IPS DF 4.7 (cell line): ENCODE measurements at regions not wholly inside any gene's neighbourhood (a gene's known extent, or its start where the extent isn't known, plus 50 kb on each side); places are given as distances from the start of the nearest gene placed in this dataset.
"Not testable (repeated sequence)": the region's sequence is repeated elsewhere in the genome, so short reads cannot be mapped to it uniquely, and the experiment has no call there.

ENCODE experiments used
- DNase-seq: peaks from one replicate; pipeline ENCODE4 v3.0.0-alpha.2; 2013; ENCODE audit warnings: low spot score; ENCODE audit errors: extremely low read depth

DNA sequence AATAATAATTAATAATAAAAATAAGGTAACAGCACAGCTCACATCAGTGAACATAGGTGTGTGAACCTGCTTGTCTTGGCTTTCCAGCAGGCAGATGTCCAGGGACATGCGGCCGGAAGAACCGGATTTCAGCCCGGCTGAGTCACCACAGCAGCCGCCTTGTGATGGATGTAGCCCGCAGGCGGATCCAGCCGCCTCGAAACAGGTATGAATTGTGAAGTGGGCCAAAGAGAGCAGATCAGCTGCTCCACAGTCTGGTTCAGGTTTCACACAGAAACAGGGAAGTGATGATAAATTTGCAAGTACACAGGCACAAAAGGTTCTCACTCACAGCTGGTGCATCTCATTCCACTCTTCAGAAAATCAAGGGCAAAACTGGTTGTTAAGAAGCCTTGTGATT lies 55.1 kb downstream of the ID4 start:
- DNase-seq, result no peak

GRCh38 chr6:19895866-19896692 lies 58.9 kb downstream of the ID4 start:
- DNase-seq, result no peak

- DNase-seq, result no peak
These were observed 59.5 kb downstream of the ID4 start for GRCh38 chr6:19896693-19897010.

DNA sequence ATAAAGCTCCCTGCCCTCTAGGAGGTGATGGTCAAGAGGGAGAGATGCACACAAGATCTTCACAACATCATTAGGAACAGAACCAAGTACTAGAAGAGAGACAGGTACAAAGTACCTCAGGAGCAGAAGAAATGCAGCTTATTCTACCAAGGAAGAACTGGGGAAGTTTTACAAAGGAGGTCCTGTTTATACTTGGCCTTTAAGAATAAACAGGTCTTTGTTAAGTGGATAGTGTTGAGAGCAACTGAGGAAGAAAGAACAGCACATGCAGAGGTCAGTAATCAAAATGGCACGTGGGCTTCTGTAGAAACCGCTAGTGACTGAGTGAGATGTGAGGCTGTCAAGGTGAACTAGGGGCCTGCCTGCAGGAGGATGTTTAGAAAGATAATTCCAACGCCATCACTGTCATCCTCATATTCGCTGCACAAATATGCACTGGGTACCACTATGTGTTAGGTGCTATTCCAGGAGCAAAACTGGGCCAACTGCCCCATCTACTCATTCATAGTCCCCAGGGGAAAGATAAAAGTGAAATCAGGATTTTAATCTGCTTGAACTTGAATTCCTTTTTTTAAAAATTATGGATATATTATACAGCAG lies 61.1 kb downstream of the ID4 start:
- DNase-seq, result no peak

GRCh38 chr6:19902201-19902600 lies 65.0 kb downstream of the ID4 start:
- no peak for DNase-seq

DNA sequence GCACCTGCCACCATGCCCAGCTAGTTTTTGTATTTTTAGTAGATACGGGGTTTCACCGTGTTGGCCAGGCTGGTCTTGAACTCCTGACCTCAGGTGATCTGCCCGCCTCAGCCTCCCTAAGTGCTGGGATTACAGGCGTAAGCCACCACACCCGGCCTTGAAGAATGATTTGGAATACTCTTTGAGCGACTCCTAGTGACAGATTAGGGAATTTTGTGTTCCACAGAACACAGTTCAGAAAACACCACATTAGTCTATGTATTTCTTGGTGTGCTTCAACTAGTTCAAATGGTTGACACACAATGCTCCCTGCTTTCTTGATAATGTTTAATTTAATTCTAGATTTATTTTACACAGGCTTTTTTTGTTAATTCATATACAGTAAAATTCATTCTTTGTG lies 67.2 kb downstream of the ID4 start:
- DNase-seq, result not testable (repeated sequence)

DNA sequence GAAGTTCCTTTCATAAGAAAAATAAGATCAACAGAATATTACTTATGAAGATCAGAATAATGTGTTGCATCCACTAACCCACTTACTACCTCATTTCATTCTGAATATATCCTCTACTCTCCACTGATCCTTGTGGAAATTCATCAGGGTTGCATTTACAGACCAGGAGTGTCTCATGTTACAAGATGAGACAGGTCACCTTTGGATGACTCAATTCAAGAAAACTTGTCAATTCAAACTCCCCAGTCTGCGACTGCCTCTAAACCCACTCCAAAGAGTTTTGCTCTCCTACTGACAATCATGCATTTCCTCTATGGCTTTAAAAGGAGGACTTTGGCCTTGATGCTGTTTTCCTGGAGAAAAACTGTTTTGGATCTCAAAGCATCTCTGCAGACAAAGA lies 68.4 kb downstream of the ID4 start:
- no peak for DNase-seq

DNA sequence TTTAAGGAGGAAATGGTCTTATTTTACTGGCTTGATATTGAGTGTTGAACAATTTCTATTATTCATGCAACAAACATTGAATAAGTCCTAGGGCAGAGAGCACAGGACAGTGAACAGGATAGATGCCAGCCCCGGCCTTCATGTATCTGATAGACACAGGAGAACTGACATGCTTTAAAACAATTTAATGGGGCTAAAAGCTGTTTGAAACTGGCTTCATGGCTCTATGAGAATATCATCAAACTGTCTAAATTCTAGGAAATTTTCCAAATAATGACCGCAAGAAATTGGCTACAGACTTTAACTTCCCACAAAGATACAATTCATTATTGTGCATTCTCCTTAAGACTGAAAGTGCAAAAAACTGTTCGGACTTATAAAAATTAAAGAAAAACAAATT lies 69.0 kb downstream of the ID4 start:
- no peak for DNase-seq

- no peak for DNase-seq
These were observed 74.1 kb downstream of the ID4 start for GRCh38 chr6:19911223-19911622.

DNA sequence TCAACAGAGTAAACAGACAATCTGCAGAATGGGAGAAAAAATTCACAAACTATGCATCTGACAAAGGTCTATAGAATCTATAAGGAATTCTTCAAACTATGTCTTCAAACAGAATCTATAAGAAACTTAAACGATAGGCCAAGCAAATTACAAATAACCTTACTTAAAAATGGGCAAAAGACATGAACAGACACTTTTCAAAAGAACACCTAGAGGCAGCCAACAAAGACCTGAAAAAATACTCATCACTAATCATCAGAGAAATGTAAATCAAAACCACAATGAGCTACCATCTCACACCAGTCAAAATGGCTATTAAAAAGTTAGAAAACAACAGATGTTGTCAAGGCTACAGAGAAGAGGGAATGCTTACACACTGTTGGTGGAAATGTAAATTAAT lies 81.3 kb downstream of the ID4 start:
- DNase-seq, result no peak

DNA sequence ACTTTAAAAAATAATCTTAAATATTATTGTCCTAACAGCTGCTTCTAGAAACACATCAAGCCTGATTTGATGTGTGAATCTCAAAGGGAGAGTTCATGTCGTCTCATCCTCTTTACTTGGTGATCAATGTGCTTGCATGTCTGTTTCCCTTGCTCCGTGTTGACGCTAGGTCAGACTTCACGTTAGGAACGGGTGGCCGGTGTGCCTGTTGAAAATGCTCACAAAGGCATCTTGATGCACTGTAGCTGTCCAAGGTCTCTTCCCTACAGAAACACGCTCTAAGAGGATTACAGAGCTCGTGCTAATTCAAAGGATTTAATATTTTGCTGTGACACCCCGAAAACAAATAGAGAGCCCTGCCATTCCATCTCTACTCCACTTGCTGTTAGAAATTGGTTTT lies 84.6 kb downstream of the ID4 start:
- DNase-seq, result no peak

DNA sequence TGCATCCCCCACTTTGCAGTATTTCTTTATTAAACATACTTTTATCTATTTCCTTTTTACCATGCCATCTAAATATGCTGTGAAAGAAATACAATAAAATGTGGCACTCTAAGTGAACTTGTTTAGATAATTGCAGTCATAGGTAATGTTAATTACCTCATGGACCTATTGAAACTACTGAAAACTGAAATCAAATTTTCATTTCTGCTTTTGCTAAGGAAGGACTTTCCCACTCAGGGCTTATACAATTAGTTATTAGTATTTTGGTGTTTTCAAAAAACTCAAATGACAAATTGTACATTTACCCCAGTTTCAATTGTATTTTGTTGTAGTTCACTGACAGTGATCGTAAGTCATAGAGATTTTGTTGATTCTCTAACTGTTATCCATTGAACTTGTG lies 88.4 kb downstream of the ID4 start:
- DNase-seq, result no peak

- DNase-seq, result no peak
These were observed 91.3 kb downstream of the ID4 start for GRCh38 chr6:19928461-19928860.

DNA sequence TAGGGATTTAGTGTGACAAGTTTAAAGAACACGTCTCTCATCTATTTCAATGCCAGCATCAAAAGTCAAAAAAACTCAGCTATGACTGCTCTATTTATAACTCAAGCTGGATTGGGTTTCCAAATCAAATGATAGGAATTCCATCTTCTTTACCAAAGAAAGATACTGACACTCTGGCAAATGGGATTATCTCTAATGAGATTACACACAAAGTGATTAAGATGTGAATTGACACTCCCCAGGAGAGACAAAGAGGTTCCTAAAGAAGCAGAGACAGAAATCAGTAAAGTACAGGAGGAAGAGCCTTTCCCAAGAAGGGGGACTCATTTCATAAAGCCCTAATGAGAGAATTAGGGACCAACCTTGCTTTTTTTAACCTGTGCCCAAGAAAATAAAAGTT lies 92.1 kb downstream of the ID4 start:
- DNase-seq, result no peak

DNA sequence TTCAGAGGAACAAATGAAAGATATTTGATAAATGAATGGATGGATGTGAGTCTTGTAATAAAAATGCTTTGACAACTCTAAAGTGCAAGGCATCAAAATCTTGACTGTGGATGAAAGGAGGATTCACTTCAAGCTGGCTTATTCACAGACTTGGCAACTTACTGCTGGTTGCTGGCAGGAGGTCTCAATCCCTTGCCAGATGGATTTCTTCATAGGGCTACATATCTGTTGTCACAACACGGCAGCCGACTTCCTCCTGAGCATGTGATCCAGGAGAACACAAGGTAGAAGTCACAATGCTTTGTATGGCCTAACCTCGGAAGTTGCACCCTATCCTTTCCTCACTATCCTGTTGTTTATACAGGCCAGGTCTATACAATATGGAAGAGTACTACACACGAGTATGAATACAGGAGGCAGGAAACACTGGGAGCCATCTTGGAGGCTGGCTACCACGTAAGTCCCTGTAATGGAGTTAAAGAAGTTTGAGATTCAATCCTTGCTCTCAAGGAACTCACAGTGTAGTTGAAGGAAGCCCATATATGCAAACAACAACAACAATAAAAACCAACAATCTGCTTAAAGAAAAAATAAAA lies 97.9 kb downstream of the ID4 start:
- DNase-seq, result no peak

- not testable (repeated sequence) for DNase-seq
These were observed 102.2 kb downstream of the ID4 start for GRCh38 chr6:19939321-19939720.

DNA sequence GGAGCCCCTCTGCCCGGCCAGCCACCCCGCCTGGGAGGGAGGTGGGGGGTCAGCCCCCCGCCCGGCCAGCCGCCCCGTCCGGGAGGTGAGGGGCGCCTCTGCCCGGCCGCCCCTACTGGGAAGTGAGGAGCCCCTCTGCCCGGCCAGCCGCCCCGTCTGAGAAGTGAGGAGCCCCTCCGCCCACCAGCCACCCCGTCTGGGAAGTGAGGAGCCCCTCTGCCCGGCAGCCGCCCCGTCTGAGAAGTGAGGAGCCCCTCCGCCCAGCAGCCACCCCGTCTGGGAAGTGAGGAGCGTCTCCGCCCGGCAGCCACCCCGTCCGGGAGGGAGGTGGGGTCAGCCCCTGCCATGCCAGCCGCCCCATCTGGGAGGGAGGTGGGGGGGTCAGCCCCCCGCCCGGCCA lies 102.8 kb downstream of the ID4 start:
- DNase-seq, result not testable (repeated sequence)

- DNase-seq, result no peak
These were observed 105.9 kb downstream of the ID4 start for GRCh38 chr6:19943042-19943441.

GRCh38 chr6:19945843-19946358 lies 108.7 kb downstream of the ID4 start:
- DNase-seq, result no peak

GRCh38 chr6:19949155-19949554 lies 112.0 kb downstream of the ID4 start:
- DNase-seq, result no peak

DNA sequence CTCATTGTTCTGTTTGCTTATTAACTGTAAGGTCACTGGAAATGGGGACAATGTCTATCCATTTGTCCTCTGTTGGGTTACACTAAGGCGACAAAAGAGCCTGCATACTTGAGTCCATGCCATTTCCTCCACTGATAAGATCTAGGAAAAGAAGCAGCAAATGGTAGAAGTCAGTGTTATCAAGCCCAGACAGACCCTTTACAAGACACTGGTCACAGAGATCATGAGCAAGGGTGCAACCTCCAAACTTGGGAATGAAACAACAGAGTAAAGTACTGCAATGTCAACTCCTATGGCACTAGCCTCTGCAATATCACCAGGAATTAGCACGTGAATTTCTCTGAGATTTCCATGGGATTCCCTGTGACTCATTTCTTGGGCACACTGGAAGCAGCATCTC lies 126.9 kb downstream of the ID4 start:
- DNase-seq, result no peak

GRCh38 chr6:19968201-19968600 lies 131.0 kb downstream of the ID4 start:
- no peak for DNase-seq

- DNase-seq, result no peak
These were observed 135.1 kb downstream of the ID4 start for GRCh38 chr6:19972221-19972620.
